ENCODE measurements at regions not wholly inside any gene's neighbourhood (a gene's known extent, or its start where the extent isn't known, plus 50 kb on each side); places are given as distances from the start of the nearest gene placed in this dataset.

GRCh38 chr5:3145641-3146040, 394.2 kb upstream of the IRX2 start:
- no peaks in the 10 kb centered on the region for H3K36me3 Mint-ChIP-seq (ENCODE audit: low read depth)
- H3K9me3 Mint-ChIP-seq, result peaks cover 9% of the 10 kb centered on the region
- H3K27ac Mint-ChIP-seq, result no peak overlapping the region
- ChIA-PET CTCF (no interaction called here), POLR2A (no interaction called here)
- DNase-seq (no peak), ATAC-seq (ENCODE audit: low read depth) (no peak)
- intact Hi-C loops (cut with micrococcal nuclease), result no loop called here
- no peak for TF ChIP-seq CTCF (IDR thresholded peaks at IDR 0.05)
- H3K4me3 Mint-ChIP-seq, result no peak overlapping the region
- H3K27me3 Mint-ChIP-seq, result no peaks in the 10 kb centered on the region
- H3K4me1 Mint-ChIP-seq, result no peaks in the 10 kb centered on the region

- DNase-seq (no peak), ATAC-seq (ENCODE audit: low read depth) (no peak)
- H3K27me3 Mint-ChIP-seq, result no peaks in the 10 kb centered on the region
- ChIA-PET POLR2A (no interaction called here), CTCF (no interaction called here)
- peaks cover 8% of the 10 kb centered on the region for H3K9me3 Mint-ChIP-seq
- no peak overlapping the region for H3K4me3 Mint-ChIP-seq
- H3K4me1 Mint-ChIP-seq, result no peaks in the 10 kb centered on the region
- no peaks in the 10 kb centered on the region for H3K36me3 Mint-ChIP-seq (ENCODE audit: low read depth)
- no peak for TF ChIP-seq CTCF (IDR thresholded peaks at IDR 0.05)
- intact Hi-C loops (cut with micrococcal nuclease), result no loop called here
- no peak overlapping the region for H3K27ac Mint-ChIP-seq
Observed at GRCh38 chr5:3143382-3143781, 391.9 kb upstream of the IRX2 start.

DNA sequence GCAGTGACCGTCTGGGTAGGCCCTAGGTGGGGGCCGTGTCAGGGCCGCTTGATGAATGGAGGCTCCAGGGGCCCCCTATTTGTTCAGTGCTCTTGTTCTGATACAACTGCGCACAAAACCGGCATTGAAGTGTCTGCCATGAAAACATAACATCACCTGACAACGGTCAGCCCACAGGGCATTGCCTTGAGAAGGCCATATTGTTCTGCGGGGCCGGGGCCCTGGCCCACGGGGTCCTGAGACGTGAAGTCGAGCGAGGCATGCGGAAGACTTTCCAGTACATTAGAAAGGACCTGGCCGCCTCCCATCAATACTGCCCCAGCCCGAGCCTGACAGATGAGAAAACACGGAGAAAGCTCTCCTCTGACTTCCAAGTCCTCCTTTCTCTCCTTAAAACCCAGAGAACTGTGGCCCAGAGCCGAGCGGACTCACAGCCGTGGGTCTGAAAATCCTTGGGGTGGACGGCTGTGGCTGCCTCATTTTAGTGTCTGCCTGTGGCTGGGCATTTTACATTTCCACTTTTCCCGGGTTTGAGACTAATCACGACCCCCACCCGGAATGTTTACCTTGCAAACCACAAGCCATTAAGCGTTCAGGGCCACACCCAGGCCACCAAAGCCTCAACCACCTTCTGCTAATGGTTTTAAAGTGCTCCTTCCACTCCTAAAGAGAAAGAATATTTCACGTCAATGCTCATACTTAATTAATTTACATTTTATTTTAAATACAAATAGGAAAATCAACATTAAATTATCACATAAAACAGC, 391.0 kb upstream of the IRX2 start:
- ATAC-seq (ENCODE audit: low read depth), result no peak
- CTCF ChIA-PET, result no interaction called here
- DNase-seq, result no peak
- Mint-ChIP-seq H3K27ac (no peak overlapping the region), H3K27me3 (no peaks in the 10 kb centered on the region), H3K36me3 (ENCODE audit: low read depth) (no peaks in the 10 kb centered on the region), H3K4me3 (no peak overlapping the region), H3K9me3 (peaks cover 8% of the 10 kb centered on the region), H3K4me1 (no peaks in the 10 kb centered on the region)
- intact Hi-C loops (cut with micrococcal nuclease), result no loop called here
- no peak for TF ChIP-seq CTCF (IDR thresholded peaks at IDR 0.05)
- POLR2A ChIA-PET, result no interaction called here

- H3K27me3 Mint-ChIP-seq, result no peaks in the 10 kb centered on the region
- no peaks in the 10 kb centered on the region for H3K36me3 Mint-ChIP-seq (ENCODE audit: low read depth)
- POLR2A ChIA-PET, result no interaction called here
- no peak for TF ChIP-seq CTCF (IDR thresholded peaks at IDR 0.05)
- no peak overlapping the region for H3K4me3 Mint-ChIP-seq
- H3K27ac Mint-ChIP-seq, result no peak overlapping the region
- ATAC-seq (ENCODE audit: low read depth) (no peak), DNase-seq (no peak)
- CTCF ChIA-PET, result no interaction called here
- intact Hi-C loops (cut with micrococcal nuclease), result no loop called here
- no peaks in the 10 kb centered on the region for H3K4me1 Mint-ChIP-seq
- peaks cover 8% of the 10 kb centered on the region for H3K9me3 Mint-ChIP-seq
Observed at GRCh38 chr5:3140117-3140516, 388.6 kb upstream of the IRX2 start.

- peaks cover 5% of the 10 kb centered on the region for H3K9me3 Mint-ChIP-seq
- no peak overlapping the region for H3K27ac Mint-ChIP-seq
- no peak for TF ChIP-seq CTCF (IDR thresholded peaks at IDR 0.05)
- intact Hi-C loops (cut with micrococcal nuclease), result no loop called here
- no peaks in the 10 kb centered on the region for H3K27me3 Mint-ChIP-seq
- no peaks in the 10 kb centered on the region for H3K36me3 Mint-ChIP-seq (ENCODE audit: low read depth)
- ChIA-PET POLR2A (no interaction called here), CTCF (no interaction called here)
- no peak overlapping the region for H3K4me3 Mint-ChIP-seq
- DNase-seq (no peak), ATAC-seq (ENCODE audit: low read depth) (no peak)
- H3K4me1 Mint-ChIP-seq, result no peaks in the 10 kb centered on the region
Observed at GRCh38 chr5:3139499-3139931, 388.0 kb upstream of the IRX2 start.

All from activated B cell treated with CpG ODN at 0.5 μM for 24 hours (primary cell).